ENCODE measurements at regions not wholly inside any gene's neighbourhood (a gene's known extent, or its start where the extent isn't known, plus 50 kb on each side); places are given as distances from the start of the nearest gene placed in this dataset.
A peak's percentile ranks its signal among the peaks of the same experiment; 100 is the strongest.

GRCh38 chr2:217331523-217332416, 471.9 kb upstream of the TNP1 start:
- TF ChIP-seq POLR2A (IDR thresholded peaks at IDR 0.05), result no peak
- no peak for TF ChIP-seq CTCF (IDR thresholded peaks at IDR 0.05)
- TF ChIP-seq POLR2AphosphoS5 (IDR thresholded peaks at IDR 0.05), result no peak
- no peak for TF ChIP-seq EP300 (IDR thresholded peaks at IDR 0.05)
- Histone ChIP-seq H3K27me3 (no peaks in the 10 kb centered on the region), H3K4me3 (no peak overlapping the region), H3K4me1 (peaks cover 0 to 9% (median 6%) of the 10 kb centered on the region in 4 donors), H3K27ac (peak overlapping the region in 2 of 4 donors; percentile 43 to 48), H3K9me3 (no peaks in the 10 kb centered on the region), H3K36me3 (no peaks in the 10 kb centered on the region)
- DNase-seq (peak in 1 of 2 donors; percentile 29), ATAC-seq (ENCODE audit: low FRiP score in 2 of 2) (peak; percentile 63 to 84)
- 51 to 69% methylated on average over 3 of the region's 3 CpGs for WGBS, 2 donors

- Histone ChIP-seq H3K36me3 (no peaks in the 10 kb centered on the region), H3K27me3 (no peaks in the 10 kb centered on the region), H3K4me3 (no peak overlapping the region), H3K4me1 (peaks cover 0 to 9% (median 6%) of the 10 kb centered on the region in 4 donors), H3K27ac (peak overlapping the region in 1 of 4 donors; percentile 43), H3K9me3 (no peaks in the 10 kb centered on the region)
- DNase-seq (no peak), ATAC-seq (ENCODE audit: low FRiP score in 2 of 2) (no peak)
- WGBS, 2 donors, result 90 to 92% methylated on average over 9 of the region's 9 CpGs
- TF ChIP-seq CTCF (IDR thresholded peaks at IDR 0.05) (no peak), POLR2A (IDR thresholded peaks at IDR 0.05) (no peak), EP300 (IDR thresholded peaks at IDR 0.05) (no peak)
Observed at GRCh38 chr2:217330647-217331046, 470.8 kb upstream of the TNP1 start.

- Histone ChIP-seq H3K4me3 (no peak overlapping the region), H3K9me3 (peaks cover 0 to 4% (median 2%) of the 10 kb centered on the region in 4 donors), H3K27ac (no peak overlapping the region), H3K4me1 (peaks cover 0 to 9% (median 6%) of the 10 kb centered on the region in 4 donors), H3K36me3 (no peaks in the 10 kb centered on the region), H3K27me3 (no peaks in the 10 kb centered on the region)
- no peak for TF ChIP-seq POLR2AphosphoS5 (IDR thresholded peaks at IDR 0.05)
- 75 to 88% methylated on average over 4 of the region's 4 CpGs for WGBS, 2 donors
- ATAC-seq (ENCODE audit: low FRiP score in 2 of 2), result no peak
- no peak for DNase-seq
Observed at GRCh38 chr2:217329023-217329431, 469.2 kb upstream of the TNP1 start.

GRCh38 chr2:217328622-217328978, 468.7 kb upstream of the TNP1 start:
- DNase-seq, result no peak
- Histone ChIP-seq H3K27me3 (no peaks in the 10 kb centered on the region), H3K4me1 (peaks cover 0 to 9% (median 6%) of the 10 kb centered on the region in 4 donors), H3K36me3 (no peaks in the 10 kb centered on the region), H3K4me3 (no peak overlapping the region), H3K9me3 (peaks cover 0 to 5% (median 2%) of the 10 kb centered on the region in 4 donors), H3K27ac (no peak overlapping the region)
- WGBS, 2 donors, result 94 to 96% methylated on average over 2 of the region's 2 CpGs
- no peak for TF ChIP-seq POLR2AphosphoS5 (IDR thresholded peaks at IDR 0.05)
- TF ChIP-seq EP300 (IDR thresholded peaks at IDR 0.05), result no peak
- no peak for TF ChIP-seq CTCF (IDR thresholded peaks at IDR 0.05)
- TF ChIP-seq POLR2A (IDR thresholded peaks at IDR 0.05), result no peak
- no peak for ATAC-seq (ENCODE audit: low FRiP score in 2 of 2)

- Histone ChIP-seq H3K27ac (no peak overlapping the region), H3K9me3 (peaks cover 0 to 5% (median 2%) of the 10 kb centered on the region in 4 donors), H3K27me3 (no peaks in the 10 kb centered on the region), H3K36me3 (no peaks in the 10 kb centered on the region), H3K4me3 (no peak overlapping the region), H3K4me1 (peaks cover 0 to 9% (median 6%) of the 10 kb centered on the region in 4 donors)
- no peak for TF ChIP-seq POLR2AphosphoS5 (IDR thresholded peaks at IDR 0.05)
- TF ChIP-seq POLR2A (IDR thresholded peaks at IDR 0.05), result no peak
- TF ChIP-seq EP300 (IDR thresholded peaks at IDR 0.05), result no peak
- TF ChIP-seq CTCF (IDR thresholded peaks at IDR 0.05), result no peak
- no peak for ATAC-seq (ENCODE audit: low FRiP score in 2 of 2)
- no peak for DNase-seq
- WGBS, 2 donors, result 87 to 89% methylated on average over 3 of the region's 3 CpGs
Observed at GRCh38 chr2:217327953-217328621, 468.2 kb upstream of the TNP1 start.
